ENCODE measurements at regions not wholly inside any gene's neighbourhood (a gene's known extent, or its start where the extent isn't known, plus 50 kb on each side); places are given as distances from the start of the nearest gene placed in this dataset.

GRCh38 chr13:107830804-107831203 is 384.5 kb downstream of the LIG4 start:
- no peak overlapping the region for H2AFZ ChIP-seq (ENCODE audit: low read depth, low read length)
- no peaks in the 10 kb centered on the region for H3K9me3 ChIP-seq (replicated peaks; ENCODE audit: control insufficient read depth, insufficient read depth, low read length)
- dilution Hi-C loops (cut with MboI; ENCODE audit: extremely low pct_ligation_motif_present, low sequenced_read_pairs), result no loop called here
- no peak overlapping the region for H3K9ac ChIP-seq (replicated peaks; ENCODE audit: extremely low read depth, insufficient read depth, low read length)
- H3K4me3 ChIP-seq (replicated peaks in 1 of 3; ENCODE audit: insufficient read depth in 1 of 3, low read depth in 1 of 3, low read length in 3 of 3), result no peak overlapping the region
- POLR2A ChIA-PET, result no interaction called here
- FAIRE-seq, result no peak
- no peaks in the 10 kb centered on the region for H4K20me1 ChIP-seq (replicated peaks; ENCODE audit: control insufficient read depth, extremely low read depth, insufficient read depth, low read length)
- TF ChIP-seq CTCF (IDR thresholded peaks at IDR 0.05; ENCODE audit: extremely low read depth in 1 of 2, insufficient read depth in 1 of 2, low read depth in 1 of 2, low read length in 2 of 2) (no peak), MYC (IDR thresholded peaks at IDR 0.05; ENCODE audit: low read depth, low read length) (no peak), POLR2AphosphoS5 (IDR thresholded peaks at IDR 0.05; ENCODE audit: insufficient read depth, low read depth, low read length) (no peak), JUN (IDR thresholded peaks at IDR 0.05; ENCODE audit: borderline replicate concordance, insufficient read depth, insufficient read length, low read depth) (no peak), EZH2 (IDR thresholded peaks at IDR 0.05; ENCODE audit: borderline replicate concordance, low read depth, low read length, severe bottlenecking) (no peak), FOS (IDR thresholded peaks at IDR 0.05; ENCODE audit: borderline replicate concordance, insufficient read depth, low read length) (no peak), POLR2A (IDR thresholded peaks at IDR 0.05; ENCODE audit: low read depth, low read length) (no peak), GATA2 (IDR thresholded peaks at IDR 0.05; ENCODE audit: insufficient read depth, insufficient read length, low read depth, low read length) (no peak)
- TF ChIP-seq, protein P1, sequence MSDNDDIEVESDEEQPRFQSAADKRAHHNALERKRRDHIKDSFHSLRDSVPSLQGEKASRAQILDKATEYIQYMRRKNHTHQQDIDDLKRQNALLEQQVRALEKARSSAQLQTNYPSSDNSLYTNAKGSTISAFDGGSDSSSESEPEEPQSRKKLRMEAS (IDR thresholded peaks at IDR 0.05; ENCODE audit: insufficient read depth, insufficient read length), result no peak
- CTCF ChIA-PET, result interaction anchor here (0.6 kb wide), 1 partner anchor 12 kb away, joined by 3 read pairs; no protein-coding TSS in a partner anchor
- H3K27me3 ChIP-seq (ENCODE audit: control insufficient read depth in 2 of 2, insufficient read depth in 2 of 2, low read length in 2 of 2), result no peaks in the 10 kb centered on the region
- no peaks in the 10 kb centered on the region for H3K9me1 ChIP-seq (replicated peaks; ENCODE audit: control insufficient read depth, extremely low read depth, insufficient read depth, low read length)
- intact Hi-C loops (cut with micrococcal nuclease), result no loop called here
- H3K79me2 ChIP-seq (ENCODE audit: control insufficient read depth, insufficient read depth, low read length), result no peaks in the 10 kb centered on the region
- no peak overlapping the region for H3K27ac ChIP-seq (ENCODE audit: insufficient read depth, low read depth, low read length)
- H3K4me2 ChIP-seq (ENCODE audit: insufficient read depth, low read length), result no peak overlapping the region
- no peaks in the 10 kb centered on the region for H3K36me3 ChIP-seq (ENCODE audit: control insufficient read depth in 2 of 2, extremely low read depth in 1 of 2, insufficient read depth in 2 of 2, low read length in 2 of 2)
- DNase-seq (ENCODE audit: low read depth, low spot score), result no peak
- H3K4me1 ChIP-seq (ENCODE audit: control insufficient read depth, extremely low read depth, insufficient read depth, low read length), result no peaks in the 10 kb centered on the region
- BruUV-seq (replicated peaks), result no TSS peak
